HG03432 (cell line): ENCODE measurements at regions not wholly inside any gene's neighbourhood (a gene's known extent, or its start where the extent isn't known, plus 50 kb on each side); places are given as distances from the start of the nearest gene placed in this dataset.
"Not testable (repeated sequence)": the region's sequence is repeated elsewhere in the genome, so short reads cannot be mapped to it uniquely, and the experiment has no call there.

Experiments
- ATAC-seq: cut with Tn5 transposase; IDR thresholded peaks from one replicate; pipeline ENCODE4 v1.9.1; 2021; ENCODE audit warnings: mild to moderate bottlenecking, moderate library complexity; ENCODE audit not compliant: unreplicated experiment

GRCh38 chr16:59510008-59510424, 775.9 kb upstream of the GOT2 start:
- no peak for ATAC-seq

DNA sequence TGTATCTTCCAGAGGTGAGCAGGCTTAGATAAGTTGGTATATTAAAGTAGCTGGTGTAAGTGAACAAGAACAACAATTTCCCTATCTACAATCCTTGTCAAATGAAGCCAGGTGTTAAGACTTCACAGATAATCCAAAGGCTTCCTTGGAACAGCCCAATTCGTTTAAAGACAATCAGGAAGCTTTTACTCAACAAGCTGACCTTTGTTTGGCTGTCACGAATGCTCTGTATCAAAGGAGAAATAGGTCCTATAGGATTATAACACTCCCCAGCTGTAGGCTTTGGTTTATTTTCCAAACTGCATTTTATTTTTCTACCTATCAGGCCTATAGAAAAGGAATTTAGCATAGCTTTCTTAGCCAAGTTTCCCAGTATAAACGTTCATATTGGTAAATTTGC, 766.5 kb upstream of the GOT2 start:
- ATAC-seq: no peak

- ATAC-seq: no peak
Measured at GRCh38 chr16:59487067-59487466, 753.0 kb upstream of the GOT2 start.

- no peak for ATAC-seq
Measured at GRCh38 chr16:59484833-59485516, 750.9 kb upstream of the GOT2 start.

- ATAC-seq: no peak
Measured at GRCh38 chr16:59478838-59479237, 744.7 kb upstream of the GOT2 start.

DNA sequence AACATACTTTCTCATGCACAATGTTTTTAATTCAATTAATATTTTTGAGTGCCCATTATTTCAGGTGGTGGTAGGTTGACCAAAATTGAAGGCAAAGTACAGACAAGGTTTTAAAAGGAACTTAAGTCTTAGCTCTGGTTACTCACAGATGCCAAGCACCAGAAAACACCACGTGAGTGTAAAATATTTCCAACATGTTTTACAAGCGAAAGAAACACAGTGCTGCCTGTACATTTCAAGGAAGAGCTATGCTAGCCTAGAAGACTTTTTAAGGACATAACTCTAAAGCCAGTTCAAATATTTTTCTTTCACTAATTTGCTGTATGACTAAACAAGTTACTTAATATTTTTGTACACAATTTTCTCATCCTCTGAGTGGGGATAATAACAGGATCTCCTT, 736.4 kb upstream of the GOT2 start:
- no peak for ATAC-seq

- ATAC-seq: no peak
Measured at GRCh38 chr16:59469266-59469665, 735.1 kb upstream of the GOT2 start.

DNA sequence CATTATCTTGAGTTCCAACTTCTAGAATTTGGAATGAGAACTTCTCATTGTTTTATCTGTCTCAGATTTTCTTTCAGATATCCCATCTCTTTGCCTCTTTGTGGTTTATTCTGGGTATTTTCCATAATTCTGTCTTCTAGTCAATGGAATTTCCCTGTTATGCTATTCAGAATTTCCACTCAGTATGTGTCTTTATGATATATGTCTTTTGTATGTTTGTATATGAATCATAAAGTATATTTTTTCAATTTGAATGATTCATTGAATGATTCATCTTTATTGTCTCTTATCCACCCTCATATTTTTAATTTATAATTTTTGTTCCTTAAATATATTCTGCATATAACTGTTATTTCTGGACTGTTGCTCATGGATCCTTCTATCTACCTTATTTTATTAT, 729.7 kb upstream of the GOT2 start:
- no peak for ATAC-seq

- no peak for ATAC-seq
Measured at GRCh38 chr16:59459806-59460205, 725.7 kb upstream of the GOT2 start.

DNA sequence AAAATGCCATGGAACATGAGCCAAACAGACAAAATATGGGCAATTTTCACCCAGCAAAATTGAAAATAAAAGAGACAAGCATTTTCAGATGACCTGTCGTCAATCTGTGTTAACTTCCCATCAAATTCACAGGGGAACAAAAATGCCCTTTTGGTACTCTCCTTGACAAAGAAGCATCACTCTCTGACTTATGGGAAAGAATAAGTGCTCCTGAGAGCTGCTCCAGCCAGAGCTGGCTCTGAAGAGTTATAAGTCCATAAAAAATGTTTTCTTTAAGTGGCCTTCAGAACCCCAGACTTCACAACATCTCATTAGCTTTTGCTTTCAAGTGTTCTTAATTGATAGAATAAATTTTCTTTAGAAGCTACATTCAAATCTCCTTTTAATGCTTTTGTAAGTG, 721.4 kb upstream of the GOT2 start:
- ATAC-seq: no peak

DNA sequence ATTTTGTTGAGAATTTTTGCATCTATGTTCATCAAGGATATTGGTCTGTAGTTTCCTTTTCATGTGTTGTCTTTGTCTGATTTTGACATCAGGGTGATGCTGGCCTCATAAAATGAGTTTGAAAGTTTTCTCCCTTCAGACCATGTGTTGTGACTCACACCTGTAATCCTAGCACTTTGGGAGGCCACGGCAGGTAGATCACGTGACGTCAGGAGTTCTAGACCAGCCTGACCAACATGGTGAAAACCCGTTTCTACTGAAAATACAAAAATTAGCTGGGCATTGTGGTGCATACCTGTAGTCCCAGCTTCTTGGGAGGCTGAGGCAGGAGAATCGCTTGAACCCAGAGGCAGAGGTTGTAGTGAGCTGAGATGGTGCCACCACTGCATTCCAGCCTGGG, 716.4 kb upstream of the GOT2 start:
- ATAC-seq: not testable (repeated sequence)

- ATAC-seq: no peak
Measured at GRCh38 chr16:59440502-59440901, 706.4 kb upstream of the GOT2 start.

DNA sequence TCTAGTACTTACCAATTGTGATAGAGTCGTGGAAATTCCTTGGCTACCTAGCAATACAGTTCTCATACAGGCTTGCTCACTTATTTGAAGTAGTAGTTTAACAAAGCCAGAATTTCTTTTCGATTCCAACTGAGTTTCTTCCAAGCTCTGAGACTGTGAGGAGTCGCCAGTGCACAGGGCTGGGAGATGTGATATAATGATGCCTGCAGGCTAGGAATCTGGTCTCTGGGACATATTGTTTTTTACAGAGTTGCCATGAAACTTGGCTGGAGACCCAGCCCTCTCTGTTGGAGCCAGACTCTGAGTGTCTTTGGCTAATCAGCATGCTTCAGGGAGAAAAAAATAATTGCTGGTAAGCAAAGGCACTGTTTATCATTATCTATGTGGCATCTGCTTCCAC, 698.8 kb upstream of the GOT2 start:
- no peak for ATAC-seq

- ATAC-seq: no peak
Measured at GRCh38 chr16:59432276-59432675, 698.2 kb upstream of the GOT2 start.

GRCh38 chr16:59424714-59425273, 690.7 kb upstream of the GOT2 start:
- no peak for ATAC-seq

- no peak for ATAC-seq
Measured at GRCh38 chr16:59411961-59412841, 678.1 kb upstream of the GOT2 start.

DNA sequence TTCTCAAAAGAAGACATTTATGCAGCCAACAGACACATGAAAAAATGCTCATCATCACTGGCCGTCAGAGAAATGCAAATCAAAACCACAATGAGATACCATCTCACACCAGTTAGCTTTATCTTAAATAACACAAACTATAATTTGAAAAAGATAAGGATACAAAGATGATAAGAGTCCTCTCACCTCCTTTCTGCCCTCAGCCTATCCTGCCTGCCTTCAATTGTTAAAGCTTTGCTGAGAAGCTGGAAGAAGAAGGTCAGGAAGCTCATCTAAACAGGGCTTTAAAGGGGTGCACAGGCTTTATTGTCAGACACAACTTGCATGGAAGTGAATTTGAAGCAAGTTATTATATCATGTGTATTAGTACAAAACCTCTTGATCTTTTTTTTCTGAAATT, 676.3 kb upstream of the GOT2 start:
- ATAC-seq: no peak

DNA sequence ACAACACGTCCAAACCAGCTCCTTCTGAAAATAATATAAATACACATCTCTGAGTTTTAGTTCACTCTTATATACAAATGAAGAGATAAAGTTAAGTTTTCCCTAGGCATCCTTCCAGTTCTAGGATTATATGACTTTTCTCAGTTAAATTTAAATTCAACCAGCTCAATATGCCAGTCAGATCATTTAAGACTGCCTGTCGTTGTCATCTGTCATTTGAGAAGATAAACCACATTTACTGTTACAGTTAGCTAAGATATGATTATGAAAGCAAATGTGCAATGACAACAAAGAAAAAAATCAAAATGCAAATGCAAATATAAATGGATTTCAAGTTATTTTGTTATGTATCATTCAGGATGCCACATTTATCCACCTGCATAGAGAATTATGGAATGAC, 671.7 kb upstream of the GOT2 start:
- no peak for ATAC-seq

DNA sequence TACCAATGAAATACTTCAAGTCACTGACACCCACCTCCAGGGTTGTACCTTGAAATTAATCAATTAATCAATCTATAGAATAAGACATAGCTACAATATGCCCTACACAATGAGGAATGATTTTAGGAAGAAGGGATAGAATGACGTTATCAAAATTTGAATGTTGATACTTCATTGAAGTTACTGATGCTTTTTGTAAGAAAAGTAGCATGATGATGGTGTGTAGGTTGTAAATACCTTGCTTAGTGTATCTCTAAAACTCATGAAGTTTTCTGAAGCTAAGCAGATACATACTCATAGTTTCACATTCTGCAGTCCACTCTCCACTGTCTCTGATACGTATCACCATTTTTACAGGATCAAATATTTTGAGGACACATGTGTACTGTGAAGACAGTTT, 670.4 kb upstream of the GOT2 start:
- no peak for ATAC-seq

GRCh38 chr16:59400830-59401229, 666.7 kb upstream of the GOT2 start:
- no peak for ATAC-seq

- ATAC-seq: no peak
Measured at GRCh38 chr16:59397638-59398037, 663.5 kb upstream of the GOT2 start.

GRCh38 chr16:59394526-59394925, 660.4 kb upstream of the GOT2 start:
- ATAC-seq: no peak
